PC-9 (cell line): ENCODE measurements at regions not wholly inside any gene's neighbourhood (a gene's known extent, or its start where the extent isn't known, plus 50 kb on each side); places are given as distances from the start of the nearest gene placed in this dataset.

Source experiments
- BruUV-seq: library from RNA; stranded (reverse); fragments of 400-500 nt; replicated peaks from 2 replicates; lab custom pipeline; 2021; lab: Mats Ljungman, UMichigan
- CTCF ChIA-PET: fragments of 300-600 bp; sonication (Branson Sonifier 250); formaldehyde crosslinking; loops from one replicate; lab custom pipeline; 2022; ENCODE audit warnings: antibody characterized with exemption; lab: Charles Lee
- POLR2A ChIA-PET: fragments of 300-600 bp; sonication (Branson Sonifier 250); formaldehyde crosslinking; loops from one replicate; lab custom pipeline; 2022; ENCODE audit warnings: antibody characterized with exemption; ENCODE audit not compliant: unreplicated experiment; lab: Charles Lee
- DNase-seq, 2 experiments: peaks; one replicate each; pipeline versions ENCODE4 v3.0.0 to v3.0.0-alpha.2; 2015 to 2022; ENCODE audit warnings: mixed read lengths in 1 of 2
- H2AFZ ChIP-seq: fragments of 200-600 bp; sonication (generic); 2 replicates; pipeline ENCODE4 v1.8.1; 2017; ENCODE audit warnings: antibody characterized with exemption
- H3F3A ChIP-seq: fragments of 200-600 bp; sonication (generic); 2 replicates; pipeline ENCODE4 v1.8.1; 2017; ENCODE audit warnings: antibody characterized with exemption, mild to moderate bottlenecking, low read depth; ENCODE audit not compliant: insufficient read depth
- H3K27ac ChIP-seq: fragments of 200-600 bp; sonication (generic); 2 replicates; pipeline ENCODE4 v1.6.1; 2016; ENCODE audit warnings: mixed run types
- H3K27me3 ChIP-seq: fragments of 200-600 bp; sonication (generic); 2 replicates; pipeline ENCODE4 v1.6.1; 2016; ENCODE audit warnings: low read depth, mixed run types; ENCODE audit not compliant: insufficient read depth
- H3K36me3 ChIP-seq: fragments of 200-600 bp; sonication (generic); 2 replicates; pipeline ENCODE4 v1.6.1; 2016; ENCODE audit warnings: low read depth, mixed run types
- H3K4me1 ChIP-seq: fragments of 200-600 bp; sonication (generic); replicated peaks from 2 replicates; pipeline ENCODE4 v1.6.1; 2016; ENCODE audit warnings: mixed run types; ENCODE audit not compliant: insufficient read depth
- H3K4me2 ChIP-seq: fragments of 200-600 bp; sonication (generic); 2 replicates; pipeline ENCODE4 v1.6.1; 2017; ENCODE audit warnings: mixed run types
- H3K4me3 ChIP-seq: fragments of 200-600 bp; sonication (generic); 2 replicates; pipeline ENCODE4 v1.6.1; 2016; ENCODE audit warnings: mixed run types
- H3K79me2 ChIP-seq: fragments of 200-600 bp; sonication (generic); 2 replicates; pipeline ENCODE4 v1.6.1; 2017; ENCODE audit warnings: low read depth, mixed run types
- H3K9me2 ChIP-seq: fragments of 200-600 bp; sonication (generic); 2 replicates; pipeline ENCODE4 v1.8.1; 2017; ENCODE audit warnings: mild to moderate bottlenecking; ENCODE audit not compliant: insufficient read depth
- H3K9me3 ChIP-seq: fragments of 200-600 bp; sonication (generic); 2 replicates; pipeline ENCODE4 v1.8.1; 2016; ENCODE audit warnings: low read depth; ENCODE audit not compliant: insufficient read depth
- H4K20me1 ChIP-seq: fragments of 200-600 bp; sonication (generic); 2 replicates; pipeline ENCODE4 v1.8.1; 2017; ENCODE audit not compliant: insufficient read depth
- CTCF ChIP-seq: fragments of 200-600 bp; sonication (generic); conservative IDR thresholded peaks from 2 replicates; pipeline ENCODE4 v1.6.1; 2017; ENCODE audit warnings: mixed run types, antibody characterized with exemption, mild to moderate bottlenecking, moderate library complexity
- EZH2 ChIP-seq: fragments of 200-600 bp; sonication (generic); IDR thresholded peaks from 2 replicates; pipeline ENCODE4 v1.8.0; 2017; ENCODE audit warnings: antibody characterized with exemption, low read depth
- intact Hi-C: fragments of 100-400 bp; cut with micrococcal nuclease; formaldehyde crosslinking; loops from one replicate; pipeline ENCODE4 v1.10.0; 2022; ENCODE audit not compliant: unreplicated experiment

- no peaks in the 10 kb centered on the region for H3K4me1 ChIP-seq
- no peaks in the 10 kb centered on the region for H3K79me2 ChIP-seq
- no peak overlapping the region for H3K4me2 ChIP-seq
- no peak for DNase-seq
- BruUV-seq = no TSS peak
- H4K20me1 ChIP-seq = no peaks in the 10 kb centered on the region
- H2AFZ ChIP-seq = no peak overlapping the region
- ChIA-PET CTCF (no interaction called here), POLR2A (no interaction called here)
- no peak overlapping the region for H3K4me3 ChIP-seq
- TF ChIP-seq CTCF = no peak
- TF ChIP-seq EZH2 = no peak
- no peaks in the 10 kb centered on the region for H3K9me3 ChIP-seq
- no peak overlapping the region for H3K27ac ChIP-seq
- H3K9me2 ChIP-seq = no peaks in the 10 kb centered on the region
- H3K27me3 ChIP-seq = no peaks in the 10 kb centered on the region
- no peaks in the 10 kb centered on the region for H3F3A ChIP-seq
- intact Hi-C loops = no loop called here
- H3K36me3 ChIP-seq = no peaks in the 10 kb centered on the region
Observed at GRCh38 chrX:104513162-104513561, 52.8 kb upstream of the IL1RAPL2 start.

- POLR2A ChIA-PET = no interaction called here
- H3F3A ChIP-seq = no peaks in the 10 kb centered on the region
- H3K4me3 ChIP-seq = no peak overlapping the region
- H3K4me1 ChIP-seq = no peaks in the 10 kb centered on the region
- no peak overlapping the region for H3K4me2 ChIP-seq
- CTCF ChIA-PET = no interaction called here
- intact Hi-C loops = no loop called here
- no TSS peak for BruUV-seq
- H4K20me1 ChIP-seq = no peaks in the 10 kb centered on the region
- no peak overlapping the region for H2AFZ ChIP-seq
- no peaks in the 10 kb centered on the region for H3K9me2 ChIP-seq
- H3K79me2 ChIP-seq = no peaks in the 10 kb centered on the region
- no peaks in the 10 kb centered on the region for H3K27me3 ChIP-seq
- no peak overlapping the region for H3K27ac ChIP-seq
- DNase-seq = no peak
- no peaks in the 10 kb centered on the region for H3K9me3 ChIP-seq
- no peaks in the 10 kb centered on the region for H3K36me3 ChIP-seq
- TF ChIP-seq CTCF = no peak
- no peak for TF ChIP-seq EZH2
Observed at GRCh38 chrX:104510801-104511200, 55.2 kb upstream of the IL1RAPL2 start.

GRCh38 chrX:104502460-104502859 is 63.5 kb upstream of the IL1RAPL2 start:
- ChIA-PET POLR2A (no interaction called here), CTCF (no interaction called here)
- Histone ChIP-seq H3K9me3 (no peaks in the 10 kb centered on the region), H3K79me2 (no peaks in the 10 kb centered on the region), H3K36me3 (no peaks in the 10 kb centered on the region), H4K20me1 (no peaks in the 10 kb centered on the region), H3K27ac (no peak overlapping the region), H2AFZ (no peak overlapping the region), H3K27me3 (no peaks in the 10 kb centered on the region), H3K9me2 (no peaks in the 10 kb centered on the region), H3K4me2 (no peak overlapping the region), H3K4me3 (no peak overlapping the region), H3K4me1 (no peaks in the 10 kb centered on the region), H3F3A (no peaks in the 10 kb centered on the region)
- DNase-seq = no peak
- intact Hi-C loops = no loop called here
- no TSS peak for BruUV-seq
- TF ChIP-seq EZH2 (no peak), CTCF (no peak)
